H1 (cell line): ENCODE measurements at regions not wholly inside any gene's neighbourhood (a gene's known extent, or its start where the extent isn't known, plus 50 kb on each side); places are given as distances from the start of the nearest gene placed in this dataset.

Experiments
- ASH2L ChIP-seq: fragments of 200-600, 300-600 bp; sonication (generic); IDR thresholded peaks from one replicate; pipeline ENCODE4 v1.7.1; 2017; ENCODE audit warnings: low read length
- CBX5 ChIP-seq: fragments of 300-800, 300-1000 bp; sonication (generic); IDR thresholded peaks from 2 replicates; pipeline ENCODE4 v1.7.1; 2016; ENCODE audit warnings: antibody characterized with exemption, low read length, low read depth
- CHD1 ChIP-seq: IDR thresholded peaks from 2 replicates; pipeline ENCODE4 v1.6.1; 2012; ENCODE audit warnings: low read depth, low read length, improper control_type of control experiment
- CTBP2 ChIP-seq: IDR thresholded peaks from 2 replicates; pipeline ENCODE4 v1.7.0; 2011; ENCODE audit warnings: borderline replicate concordance, mild to moderate bottlenecking, moderate library complexity, mixed read lengths, low read length; ENCODE audit not compliant: insufficient read depth, insufficient read length
- EZH2 ChIP-seq: fragments of 200-600 bp; sonication (generic); IDR thresholded peaks from 2 replicates; pipeline ENCODE4 v1.7.1; 2012; ENCODE audit warnings: low read depth, mild to moderate bottlenecking, moderate library complexity, low read length, inconsistent platforms; ENCODE audit not compliant: severe bottlenecking
- MAFK ChIP-seq: IDR thresholded peaks from 2 replicates; pipeline ENCODE4 v1.6.1; 2012; ENCODE audit warnings: low read depth, mild to moderate bottlenecking, improper control_type of control experiment, low read length
- SIN3A ChIP-seq, 2 experiments: IDR thresholded peaks in 1 of 2; conservative IDR thresholded peaks in 1 of 2; 2 replicates each; pipeline ENCODE4 v1.6.1; 2011 to 2012; ENCODE audit warnings: low read length in 2 of 2, improper control_type of control experiment in 1 of 2, low read depth in 1 of 2, mild to moderate bottlenecking in 1 of 2
- TAF1 ChIP-seq: IDR thresholded peaks from 2 replicates; pipeline ENCODE4 v1.6.1; 2011; ENCODE audit warnings: mild to moderate bottlenecking, low read depth, low read length
- ZNF274 ChIP-seq: IDR thresholded peaks from 2 replicates; pipeline ENCODE4 v1.7.0; 2012; ENCODE audit warnings: low read length, borderline replicate concordance; ENCODE audit errors: extremely low read depth
- TF ChIP-seq, protein P1 (sequence below): fragments of 300-600 bp; sonication (generic); IDR thresholded peaks from 2 replicates; pipeline ENCODE4 v1.7.1; 2012; ENCODE audit warnings: low read length, moderate library complexity, mild to moderate bottlenecking, inconsistent platforms; ENCODE audit not compliant: insufficient replicate concordance

DNA sequence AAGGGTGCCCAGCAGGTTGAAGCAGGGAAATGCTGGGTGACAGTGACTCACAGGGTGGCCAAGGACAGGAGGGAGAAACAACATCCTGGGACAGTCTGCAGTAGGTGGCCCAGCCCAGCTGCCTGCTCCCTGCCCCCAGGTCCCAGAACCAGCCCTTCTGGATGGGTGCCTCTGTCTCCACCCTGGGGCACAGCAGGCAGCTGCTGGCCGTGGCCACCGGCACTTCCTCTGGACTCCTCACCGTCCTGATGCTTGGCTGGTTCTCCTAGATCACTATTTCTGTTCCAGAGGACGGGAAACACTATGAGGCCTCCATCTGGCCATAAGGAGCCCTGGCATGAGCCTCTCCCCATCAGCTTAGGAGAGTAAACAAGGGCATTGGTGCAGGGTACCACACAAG lies 258.9 kb downstream of the XXYLT1 start (continued):
- TF ChIP-seq, protein P1, sequence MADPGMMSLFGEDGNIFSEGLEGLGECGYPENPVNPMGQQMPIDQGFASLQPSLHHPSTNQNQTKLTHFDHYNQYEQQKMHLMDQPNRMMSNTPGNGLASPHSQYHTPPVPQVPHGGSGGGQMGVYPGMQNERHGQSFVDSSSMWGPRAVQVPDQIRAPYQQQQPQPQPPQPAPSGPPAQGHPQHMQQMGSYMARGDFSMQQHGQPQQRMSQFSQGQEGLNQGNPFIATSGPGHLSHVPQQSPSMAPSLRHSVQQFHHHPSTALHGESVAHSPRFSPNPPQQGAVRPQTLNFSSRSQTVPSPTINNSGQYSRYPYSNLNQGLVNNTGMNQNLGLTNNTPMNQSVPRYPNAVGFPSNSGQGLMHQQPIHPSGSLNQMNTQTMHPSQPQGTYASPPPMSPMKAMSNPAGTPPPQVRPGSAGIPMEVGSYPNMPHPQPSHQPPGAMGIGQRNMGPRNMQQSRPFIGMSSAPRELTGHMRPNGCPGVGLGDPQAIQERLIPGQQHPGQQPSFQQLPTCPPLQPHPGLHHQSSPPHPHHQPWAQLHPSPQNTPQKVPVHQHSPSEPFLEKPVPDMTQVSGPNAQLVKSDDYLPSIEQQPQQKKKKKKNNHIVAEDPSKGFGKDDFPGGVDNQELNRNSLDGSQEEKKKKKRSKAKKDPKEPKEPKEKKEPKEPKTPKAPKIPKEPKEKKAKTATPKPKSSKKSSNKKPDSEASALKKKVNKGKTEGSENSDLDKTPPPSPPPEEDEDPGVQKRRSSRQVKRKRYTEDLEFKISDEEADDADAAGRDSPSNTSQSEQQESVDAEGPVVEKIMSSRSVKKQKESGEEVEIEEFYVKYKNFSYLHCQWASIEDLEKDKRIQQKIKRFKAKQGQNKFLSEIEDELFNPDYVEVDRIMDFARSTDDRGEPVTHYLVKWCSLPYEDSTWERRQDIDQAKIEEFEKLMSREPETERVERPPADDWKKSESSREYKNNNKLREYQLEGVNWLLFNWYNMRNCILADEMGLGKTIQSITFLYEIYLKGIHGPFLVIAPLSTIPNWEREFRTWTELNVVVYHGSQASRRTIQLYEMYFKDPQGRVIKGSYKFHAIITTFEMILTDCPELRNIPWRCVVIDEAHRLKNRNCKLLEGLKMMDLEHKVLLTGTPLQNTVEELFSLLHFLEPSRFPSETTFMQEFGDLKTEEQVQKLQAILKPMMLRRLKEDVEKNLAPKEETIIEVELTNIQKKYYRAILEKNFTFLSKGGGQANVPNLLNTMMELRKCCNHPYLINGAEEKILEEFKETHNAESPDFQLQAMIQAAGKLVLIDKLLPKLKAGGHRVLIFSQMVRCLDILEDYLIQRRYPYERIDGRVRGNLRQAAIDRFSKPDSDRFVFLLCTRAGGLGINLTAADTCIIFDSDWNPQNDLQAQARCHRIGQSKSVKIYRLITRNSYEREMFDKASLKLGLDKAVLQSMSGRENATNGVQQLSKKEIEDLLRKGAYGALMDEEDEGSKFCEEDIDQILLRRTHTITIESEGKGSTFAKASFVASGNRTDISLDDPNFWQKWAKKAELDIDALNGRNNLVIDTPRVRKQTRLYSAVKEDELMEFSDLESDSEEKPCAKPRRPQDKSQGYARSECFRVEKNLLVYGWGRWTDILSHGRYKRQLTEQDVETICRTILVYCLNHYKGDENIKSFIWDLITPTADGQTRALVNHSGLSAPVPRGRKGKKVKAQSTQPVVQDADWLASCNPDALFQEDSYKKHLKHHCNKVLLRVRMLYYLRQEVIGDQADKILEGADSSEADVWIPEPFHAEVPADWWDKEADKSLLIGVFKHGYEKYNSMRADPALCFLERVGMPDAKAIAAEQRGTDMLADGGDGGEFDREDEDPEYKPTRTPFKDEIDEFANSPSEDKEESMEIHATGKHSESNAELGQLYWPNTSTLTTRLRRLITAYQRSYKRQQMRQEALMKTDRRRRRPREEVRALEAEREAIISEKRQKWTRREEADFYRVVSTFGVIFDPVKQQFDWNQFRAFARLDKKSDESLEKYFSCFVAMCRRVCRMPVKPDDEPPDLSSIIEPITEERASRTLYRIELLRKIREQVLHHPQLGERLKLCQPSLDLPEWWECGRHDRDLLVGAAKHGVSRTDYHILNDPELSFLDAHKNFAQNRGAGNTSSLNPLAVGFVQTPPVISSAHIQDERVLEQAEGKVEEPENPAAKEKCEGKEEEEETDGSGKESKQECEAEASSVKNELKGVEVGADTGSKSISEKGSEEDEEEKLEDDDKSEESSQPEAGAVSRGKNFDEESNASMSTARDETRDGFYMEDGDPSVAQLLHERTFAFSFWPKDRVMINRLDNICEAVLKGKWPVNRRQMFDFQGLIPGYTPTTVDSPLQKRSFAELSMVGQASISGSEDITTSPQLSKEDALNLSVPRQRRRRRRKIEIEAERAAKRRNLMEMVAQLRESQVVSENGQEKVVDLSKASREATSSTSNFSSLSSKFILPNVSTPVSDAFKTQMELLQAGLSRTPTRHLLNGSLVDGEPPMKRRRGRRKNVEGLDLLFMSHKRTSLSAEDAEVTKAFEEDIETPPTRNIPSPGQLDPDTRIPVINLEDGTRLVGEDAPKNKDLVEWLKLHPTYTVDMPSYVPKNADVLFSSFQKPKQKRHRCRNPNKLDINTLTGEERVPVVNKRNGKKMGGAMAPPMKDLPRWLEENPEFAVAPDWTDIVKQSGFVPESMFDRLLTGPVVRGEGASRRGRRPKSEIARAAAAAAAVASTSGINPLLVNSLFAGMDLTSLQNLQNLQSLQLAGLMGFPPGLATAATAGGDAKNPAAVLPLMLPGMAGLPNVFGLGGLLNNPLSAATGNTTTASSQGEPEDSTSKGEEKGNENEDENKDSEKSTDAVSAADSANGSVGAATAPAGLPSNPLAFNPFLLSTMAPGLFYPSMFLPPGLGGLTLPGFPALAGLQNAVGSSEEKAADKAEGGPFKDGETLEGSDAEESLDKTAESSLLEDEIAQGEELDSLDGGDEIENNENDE: no peak
- TF ChIP-seq CHD1 (no peak), EZH2 (no peak), CTBP2 (no peak), CBX5 (no peak), SIN3A (conservative IDR thresholded peaks at IDR 0.05 in 1 of 2, IDR thresholded peaks at IDR 0.05 in 1 of 2; ENCODE audit: low read depth in 1 of 2, low read length in 2 of 2) (no peak), ZNF274 (no peak), MAFK (no peak), TAF1 (no peak), ASH2L (no peak)
